Right forelimb (tissue), 1 donor: ENCODE measurements at regions not wholly inside any gene's neighbourhood (a gene's known extent, or its start where the extent isn't known, plus 50 kb on each side); places are given as distances from the start of the nearest gene placed in this dataset.

Source experiments
- DNase-seq: peaks from one replicate; pipeline ENCODE4 v3.0.0-alpha.2; 2018

DNA sequence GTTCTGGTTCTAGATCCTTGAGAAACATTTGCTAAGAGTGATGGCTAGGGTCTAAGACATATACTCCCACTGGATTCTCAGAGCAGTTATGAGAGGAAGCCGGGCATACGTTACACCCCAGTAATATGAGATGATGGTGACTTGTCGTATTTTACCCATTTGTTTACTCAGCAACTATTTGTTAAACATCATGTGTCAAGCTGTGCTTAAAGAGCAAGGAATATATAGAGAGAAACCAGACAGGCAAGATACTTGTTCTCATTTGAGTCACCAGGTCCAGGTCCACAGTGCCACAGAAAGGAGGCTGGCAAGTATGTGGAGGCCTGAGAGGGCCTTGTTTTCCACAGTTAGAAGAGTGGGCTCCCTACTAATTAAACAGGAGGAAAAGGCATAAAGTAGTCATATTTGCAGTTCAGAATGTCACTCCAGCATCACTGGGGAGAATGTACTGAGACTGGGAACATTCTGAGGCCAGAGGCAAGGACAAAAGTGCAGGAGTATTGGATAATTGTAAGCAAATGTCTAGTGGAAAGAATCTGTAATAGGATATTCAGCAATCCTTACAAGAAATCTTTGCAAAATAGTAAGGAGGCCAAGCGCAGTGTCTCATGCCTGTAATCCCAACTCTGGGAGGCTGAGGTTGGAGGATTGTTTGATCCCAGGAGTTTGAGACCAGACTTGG, 142.2 kb downstream of the IRS2 start:
- no peak for DNase-seq

DNA sequence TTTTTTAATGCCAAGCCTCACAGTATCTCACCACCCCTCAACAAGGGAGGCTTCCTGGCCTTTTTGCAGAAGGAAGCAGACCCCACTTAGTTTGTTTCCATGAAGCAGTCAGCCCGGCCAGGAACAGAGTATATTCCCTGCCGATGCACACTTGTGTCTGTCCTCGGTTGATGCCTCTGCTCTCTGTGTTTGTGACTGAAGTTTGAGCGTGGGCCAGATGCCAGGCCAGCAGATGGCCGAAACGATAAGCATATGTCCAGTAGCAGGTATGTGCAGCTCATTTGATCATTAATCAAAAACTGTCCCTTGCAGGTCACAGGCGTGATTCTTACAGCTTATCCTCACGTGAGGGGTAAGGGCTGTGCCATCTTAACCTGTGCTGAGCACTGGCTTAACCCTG, 144.0 kb downstream of the IRS2 start:
- DNase-seq, result no peak

DNA sequence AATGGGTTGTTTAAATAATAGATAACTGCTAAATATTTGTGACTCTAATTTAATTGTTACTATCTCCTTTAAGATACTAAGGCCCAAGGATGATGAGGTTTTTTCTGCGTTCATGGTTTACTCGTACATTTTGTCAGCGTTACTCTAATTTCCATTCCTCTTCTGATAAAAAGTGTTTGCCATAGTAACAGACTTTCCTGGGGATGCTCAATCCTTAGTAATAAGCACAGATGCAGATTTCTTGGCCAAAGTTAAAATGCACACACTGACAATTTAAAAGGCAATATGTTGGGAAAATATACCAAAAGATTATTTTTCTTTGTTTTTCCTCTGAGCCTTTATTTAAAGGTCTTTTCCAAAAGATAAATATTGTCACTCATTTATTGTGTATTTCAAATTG, 149.6 kb downstream of the IRS2 start:
- no peak for DNase-seq

DNA sequence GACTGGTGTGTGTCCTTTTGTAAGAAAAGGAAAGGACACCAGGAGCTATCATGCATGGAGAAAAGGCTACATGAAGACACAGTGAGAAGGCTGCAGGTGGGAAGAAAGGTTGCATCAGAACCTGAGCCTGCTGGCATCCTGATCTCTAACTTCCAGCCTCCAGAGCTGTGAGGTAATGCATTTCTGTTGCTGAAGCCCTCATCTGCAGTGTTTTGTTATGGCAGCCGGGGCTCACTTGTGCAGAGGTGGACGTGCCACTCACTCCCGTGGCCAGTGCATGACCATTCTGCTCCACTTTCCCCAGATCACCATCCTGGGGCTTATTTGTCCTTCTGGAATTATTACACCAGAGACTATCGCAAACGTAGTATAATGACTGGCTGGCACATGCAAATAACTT, 155.3 kb downstream of the IRS2 start:
- no peak for DNase-seq

DNA sequence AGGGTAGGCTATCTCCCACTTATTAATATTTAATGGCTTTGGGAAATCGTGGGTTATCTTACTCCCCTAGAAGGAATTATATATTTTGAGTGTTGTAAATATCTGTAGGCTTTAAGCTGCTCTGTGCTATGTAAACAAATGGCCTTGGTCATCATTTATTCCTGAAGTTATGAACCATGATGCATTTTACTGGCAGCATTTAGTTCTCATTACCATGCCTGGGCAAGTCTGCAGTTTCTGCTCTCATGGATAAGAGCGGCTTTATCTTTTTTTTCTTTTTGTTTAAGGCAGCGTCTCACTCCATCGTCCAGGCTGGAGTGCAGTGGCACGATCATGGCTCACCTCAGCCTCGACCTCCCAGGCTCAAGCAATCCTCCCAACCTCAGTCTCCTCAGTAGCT, 156.1 kb downstream of the IRS2 start:
- DNase-seq, result no peak

DNA sequence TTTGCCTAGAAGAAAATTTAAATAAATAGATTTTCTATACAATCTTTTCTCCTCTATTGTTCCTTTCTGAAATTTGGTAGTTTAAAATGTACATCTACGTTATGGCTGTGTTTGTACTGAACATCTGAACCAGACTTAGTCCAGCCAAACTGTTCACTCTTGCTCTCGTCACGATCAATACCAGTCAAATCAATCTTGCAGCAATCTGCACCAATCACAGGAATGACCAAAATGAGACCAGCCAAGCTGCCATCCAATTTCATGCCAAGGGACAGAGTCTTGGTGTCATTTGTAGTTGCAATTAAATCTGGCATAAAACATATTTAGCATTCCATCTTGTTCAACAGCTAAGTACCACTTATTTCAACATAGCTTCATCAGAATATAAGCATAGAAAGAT, 156.6 kb downstream of the IRS2 start:
- DNase-seq, result no peak

DNA sequence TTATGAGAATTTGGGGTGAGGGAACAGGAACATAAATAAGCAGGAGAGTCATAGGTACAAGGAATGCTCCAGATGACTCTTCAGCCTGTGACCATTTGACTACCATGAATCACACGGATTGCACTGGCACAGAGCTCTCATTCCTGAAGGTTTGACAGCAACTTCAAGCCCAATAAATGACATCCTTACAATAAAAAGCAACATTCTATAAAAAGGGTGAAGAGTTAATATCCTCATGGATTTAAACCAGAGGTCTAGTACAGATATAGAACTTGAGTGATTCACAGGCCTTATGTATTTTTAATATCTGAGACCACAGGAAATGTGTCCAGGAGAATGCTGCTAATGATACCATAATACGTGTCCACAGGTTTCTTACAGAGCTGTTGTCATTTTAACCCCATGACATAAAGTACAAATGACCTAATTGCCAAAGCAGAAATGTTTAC, 158.1 kb downstream of the IRS2 start:
- no peak for DNase-seq

DNA sequence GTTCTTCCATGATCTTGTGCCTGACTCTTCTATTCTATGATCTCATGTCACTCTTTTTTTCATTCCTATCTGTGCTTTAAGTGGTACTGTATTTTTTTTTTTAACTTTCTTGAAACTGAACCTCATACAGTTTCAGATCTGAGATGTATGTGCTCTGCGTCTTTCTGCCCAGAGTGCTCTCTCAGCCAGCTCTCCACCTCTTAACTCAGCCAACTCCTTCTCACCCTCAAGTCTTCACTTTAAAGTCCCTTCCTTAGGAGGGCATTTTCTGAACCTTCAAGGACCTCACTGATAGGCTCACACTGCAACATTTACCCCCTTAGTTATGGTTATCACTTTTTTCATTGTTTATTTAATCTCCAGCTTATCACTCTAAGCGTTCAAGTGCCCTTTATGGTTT, 158.7 kb downstream of the IRS2 start:
- DNase-seq, result no peak

DNA sequence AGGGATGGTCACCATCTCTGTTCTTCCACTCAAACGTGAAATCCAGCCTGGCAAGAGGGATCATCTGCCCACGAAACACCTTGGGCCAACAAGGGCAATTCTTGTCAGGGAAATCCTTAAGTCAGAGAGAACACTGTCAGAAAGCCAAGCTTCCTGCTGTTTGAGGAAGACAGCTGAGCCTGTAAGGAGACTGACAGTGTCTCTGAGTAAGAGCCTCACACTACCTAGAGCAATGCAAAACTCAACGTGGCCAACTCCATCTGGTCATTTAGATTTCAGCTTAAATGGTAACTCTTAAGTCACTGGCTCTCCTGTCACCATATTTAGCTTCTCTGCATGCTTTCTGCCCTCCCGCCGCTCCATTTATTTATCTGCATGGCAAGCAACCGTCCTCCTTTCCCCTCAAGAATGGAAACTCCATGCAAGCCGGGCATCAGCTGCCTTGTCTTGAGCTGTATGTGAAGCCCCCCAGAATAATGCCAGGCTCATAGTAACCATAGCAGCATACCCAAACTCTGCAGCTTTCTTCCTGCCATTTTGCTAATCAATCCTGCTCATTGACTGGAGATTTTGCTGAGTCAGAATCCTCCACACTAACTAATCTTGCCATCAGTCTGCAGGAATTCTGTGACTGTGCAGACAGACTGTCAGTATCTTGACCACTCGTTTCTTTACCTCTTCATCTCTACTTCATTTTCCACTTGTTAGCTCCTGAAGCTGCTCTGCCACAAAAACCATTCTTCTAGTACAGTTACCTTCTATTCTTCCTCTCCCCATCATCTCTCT, 159.8 kb downstream of the IRS2 start:
- DNase-seq, result no peak

DNA sequence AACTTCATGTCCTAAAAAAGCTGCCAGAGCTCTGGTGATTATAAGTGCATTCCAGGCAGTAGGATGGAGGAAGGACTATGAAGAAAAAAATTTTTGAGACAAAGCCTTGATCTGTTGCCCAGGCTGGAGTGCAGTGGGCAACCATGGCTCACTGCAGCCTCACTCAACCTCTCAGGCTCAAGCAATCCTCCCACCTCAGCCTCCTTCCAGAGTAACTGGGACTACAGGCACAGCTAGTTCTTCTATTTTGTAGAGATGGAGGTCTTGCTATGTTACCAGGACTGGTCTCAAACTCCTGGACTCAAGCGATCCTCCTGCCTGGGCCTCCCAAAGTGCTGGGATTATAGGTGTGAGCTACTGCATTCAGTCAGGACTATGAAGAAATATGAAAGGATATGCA, 161.2 kb downstream of the IRS2 start:
- DNase-seq, result no peak

DNA sequence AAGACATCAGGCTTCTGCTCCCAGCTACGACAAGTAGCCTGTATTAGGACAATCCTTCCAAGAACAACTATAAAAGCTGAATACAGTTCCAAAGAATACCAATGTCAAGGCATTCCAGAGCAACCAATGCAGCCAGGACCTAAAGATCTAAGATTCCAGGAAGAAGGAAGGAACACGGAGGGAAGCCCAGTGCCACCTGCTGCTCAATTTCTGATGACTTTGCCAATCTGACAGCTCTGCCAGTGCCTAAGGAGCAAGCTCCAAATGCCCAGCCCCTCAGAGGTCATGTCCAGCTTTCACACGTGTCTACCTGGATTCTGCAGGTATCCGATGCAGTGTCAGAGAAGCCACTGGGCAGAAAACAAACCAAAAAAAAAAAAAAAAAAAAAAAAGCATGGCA, 164.4 kb downstream of the IRS2 start:
- DNase-seq, result no peak

DNA sequence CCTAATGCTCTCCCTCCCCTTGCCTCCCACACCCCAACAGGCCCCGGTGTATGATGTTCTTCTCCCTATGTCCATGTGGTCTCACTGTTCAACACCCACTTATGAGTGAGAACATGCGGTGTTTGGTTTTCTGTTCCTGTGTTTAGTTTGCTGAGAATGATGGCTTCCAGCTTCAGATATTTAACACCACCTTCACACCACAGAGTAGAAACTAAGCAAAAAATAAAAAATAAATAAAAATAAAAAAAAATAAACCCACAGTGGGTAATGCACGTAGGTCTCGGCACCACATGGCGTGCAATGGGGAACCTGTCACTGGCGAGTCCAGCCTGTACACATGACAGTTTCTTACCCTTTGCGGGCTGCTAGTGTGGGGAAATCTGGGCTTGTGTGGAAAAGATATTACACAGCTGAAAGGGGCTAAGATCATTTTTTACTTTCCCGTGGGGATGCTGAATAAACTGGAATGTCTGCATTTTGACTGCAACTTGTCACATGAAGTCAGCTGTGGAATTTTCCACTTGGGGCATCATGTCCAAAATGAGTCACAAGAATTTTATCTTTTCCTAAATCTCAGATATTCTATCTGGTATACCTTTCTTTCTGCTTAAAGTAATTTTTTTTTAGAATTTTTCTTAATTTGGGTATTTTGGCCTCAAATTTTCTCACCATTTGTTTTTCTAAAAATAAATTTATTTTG, 170.5 kb downstream of the IRS2 start:
- no peak for DNase-seq

DNA sequence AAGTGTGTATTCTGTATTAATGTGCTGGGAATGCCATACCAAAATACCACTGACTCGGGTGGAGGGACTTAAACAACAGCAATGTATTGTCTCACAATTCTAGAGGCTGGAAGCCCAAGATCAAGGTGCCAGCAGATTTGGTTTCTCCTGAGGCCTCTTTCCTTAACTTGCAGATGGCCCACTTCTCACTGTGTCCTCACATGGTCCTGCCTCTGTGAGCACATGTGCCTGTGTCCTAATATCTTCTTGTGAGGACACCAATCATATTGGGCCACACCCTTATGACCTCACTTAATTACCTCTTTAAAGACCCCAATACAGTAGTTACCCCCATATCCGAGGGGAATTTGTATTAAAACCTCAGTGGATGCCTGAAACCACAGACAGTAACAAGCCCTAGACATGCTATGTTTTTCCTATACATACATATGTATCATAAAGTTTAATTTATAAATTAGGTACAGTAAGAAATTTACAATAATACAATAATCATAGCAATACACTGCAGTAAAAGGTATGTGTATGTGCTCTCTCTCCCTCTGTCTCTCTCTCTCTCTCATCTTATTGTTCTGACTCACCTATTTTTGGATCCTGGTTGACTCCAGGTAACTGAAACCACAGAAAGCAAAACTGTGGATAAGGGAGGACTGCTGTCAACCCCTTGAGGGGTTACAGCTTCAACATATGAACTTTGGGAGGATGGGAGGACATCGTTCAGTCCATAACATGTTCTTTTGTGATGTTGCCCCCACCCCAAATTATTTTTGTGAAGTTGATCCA, 174.3 kb downstream of the IRS2 start:
- DNase-seq, result no peak

DNA sequence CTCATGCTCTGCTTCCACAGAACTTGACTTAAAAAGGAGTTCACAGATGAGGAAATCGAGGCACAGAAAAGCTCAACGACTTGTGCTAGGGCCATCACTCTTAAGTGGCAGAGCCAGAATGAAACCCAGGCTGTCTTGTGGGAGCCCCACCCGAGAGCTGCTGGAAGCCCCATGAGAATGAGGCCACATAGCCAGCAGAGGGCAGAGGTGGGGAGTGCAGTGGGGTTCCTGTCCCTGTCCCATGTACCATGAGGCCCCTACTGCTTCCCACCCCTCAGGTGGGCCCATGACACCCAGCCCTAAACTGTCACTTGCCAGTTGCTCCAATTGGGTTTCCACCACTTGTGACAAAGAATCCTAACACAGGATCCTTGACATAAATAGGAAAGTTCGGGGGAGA, 175.9 kb downstream of the IRS2 start:
- DNase-seq, result no peak

DNA sequence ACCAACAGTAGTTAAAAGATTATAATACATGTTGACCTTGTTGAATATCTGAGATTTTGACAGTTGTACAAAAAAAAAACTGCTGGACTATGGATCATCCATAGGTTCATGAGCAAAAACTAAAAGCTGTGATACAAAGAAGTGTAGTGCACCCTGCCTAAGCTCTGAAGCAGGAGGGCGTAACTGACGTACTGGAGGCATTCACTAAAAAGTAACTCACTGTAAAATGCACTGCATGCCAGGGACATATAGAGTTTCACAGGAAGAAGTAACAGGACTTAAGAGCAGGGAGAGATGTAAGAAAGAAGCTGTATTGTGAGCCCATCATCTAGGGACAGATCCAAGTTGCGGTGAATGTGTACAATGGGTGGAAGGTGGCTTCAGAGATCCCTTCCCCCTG, 177.9 kb downstream of the IRS2 start:
- DNase-seq, result no peak

DNA sequence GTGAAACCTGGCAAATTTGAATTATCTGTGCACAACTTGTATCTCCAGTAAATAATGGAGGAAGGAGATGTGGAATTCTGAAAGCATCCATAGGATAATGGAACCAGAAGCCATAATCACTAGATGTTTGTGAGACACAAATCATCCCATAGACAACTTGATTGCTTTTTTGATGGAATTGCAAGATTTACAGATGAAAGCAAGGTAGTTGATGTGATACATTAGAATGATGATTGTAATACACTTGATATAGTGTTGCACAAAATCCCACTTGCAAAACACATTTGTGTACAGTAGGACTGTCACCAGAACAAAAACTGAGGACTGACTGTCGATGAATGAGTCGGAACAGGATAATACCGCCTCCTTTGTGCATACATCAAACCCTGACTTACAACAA, 178.3 kb downstream of the IRS2 start:
- DNase-seq, result no peak

DNA sequence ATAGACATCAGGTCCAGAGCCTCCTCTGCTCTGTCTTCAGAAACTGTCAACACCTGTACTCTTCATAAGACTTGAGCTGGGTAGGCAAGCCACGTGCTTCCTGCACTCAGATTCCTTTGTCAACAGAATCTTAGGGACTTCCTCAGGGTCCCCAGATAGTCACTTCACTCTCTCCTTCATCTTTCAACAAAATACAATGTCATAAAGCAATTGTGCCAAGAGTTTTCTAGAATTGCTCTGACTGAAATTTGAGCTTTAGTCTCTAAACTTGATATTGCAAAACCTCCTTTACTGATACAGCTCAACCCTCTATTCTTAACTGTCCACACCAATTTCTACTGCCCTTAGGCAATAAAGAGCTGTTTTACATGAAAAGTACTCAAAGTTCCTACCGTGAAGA, 179.9 kb downstream of the IRS2 start:
- no peak for DNase-seq

DNA sequence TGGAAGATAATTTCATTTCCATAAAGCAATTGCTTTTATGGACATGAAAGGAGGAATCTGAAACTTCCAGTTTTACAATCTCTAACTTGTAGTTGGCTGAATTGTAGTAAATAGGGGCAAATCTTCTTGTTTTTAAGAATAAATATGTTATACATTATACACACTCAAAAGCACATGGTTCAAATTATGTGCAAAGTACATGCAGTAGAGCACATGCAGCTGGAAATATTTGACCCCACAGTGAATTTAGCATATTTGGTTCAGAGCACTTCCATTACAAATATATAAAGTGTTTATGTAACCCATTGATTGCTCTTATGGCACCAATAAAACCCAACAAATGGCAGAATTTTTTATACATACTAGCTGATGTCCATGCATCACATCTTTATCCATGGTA, 180.5 kb downstream of the IRS2 start:
- no peak for DNase-seq

DNA sequence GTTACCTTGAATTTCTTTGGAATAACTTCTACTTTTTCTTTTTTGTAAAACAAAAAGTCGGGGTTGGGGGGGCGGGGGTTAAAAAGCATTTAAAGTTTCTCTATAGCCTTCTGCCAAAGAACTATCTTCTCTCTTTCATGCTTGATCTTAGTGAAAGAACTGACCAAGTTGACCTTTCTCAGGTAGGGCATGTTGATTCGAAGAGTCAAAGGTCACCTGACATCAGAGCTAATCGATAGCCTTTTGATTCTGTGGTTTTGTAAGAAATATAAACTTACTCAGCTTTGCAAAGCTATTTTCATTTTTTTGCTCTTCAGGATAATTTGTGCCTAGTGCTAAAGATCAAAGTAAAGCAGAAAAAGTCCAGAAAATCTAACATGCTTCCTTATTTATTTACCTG, 181.5 kb downstream of the IRS2 start:
- DNase-seq, result no peak

DNA sequence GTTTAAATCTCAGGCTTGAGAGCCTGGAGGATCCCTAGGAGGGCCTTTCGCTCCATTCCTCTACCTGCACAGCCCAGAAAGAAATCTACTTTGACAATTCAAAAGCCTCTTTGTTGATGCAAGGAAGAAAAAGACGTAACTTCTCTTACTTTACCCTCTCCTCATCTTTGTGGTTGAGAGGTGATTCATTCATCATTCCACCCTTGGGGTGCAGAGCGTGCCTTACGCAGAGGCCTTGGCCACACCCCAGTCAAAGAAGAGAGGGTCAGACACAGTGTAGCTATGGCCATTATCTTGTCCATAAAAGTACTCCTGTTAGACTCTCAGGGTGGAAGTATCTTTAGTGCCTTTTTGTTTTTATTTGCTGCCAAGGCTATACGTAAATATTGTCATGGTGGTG, 184.0 kb downstream of the IRS2 start:
- no peak for DNase-seq

DNA sequence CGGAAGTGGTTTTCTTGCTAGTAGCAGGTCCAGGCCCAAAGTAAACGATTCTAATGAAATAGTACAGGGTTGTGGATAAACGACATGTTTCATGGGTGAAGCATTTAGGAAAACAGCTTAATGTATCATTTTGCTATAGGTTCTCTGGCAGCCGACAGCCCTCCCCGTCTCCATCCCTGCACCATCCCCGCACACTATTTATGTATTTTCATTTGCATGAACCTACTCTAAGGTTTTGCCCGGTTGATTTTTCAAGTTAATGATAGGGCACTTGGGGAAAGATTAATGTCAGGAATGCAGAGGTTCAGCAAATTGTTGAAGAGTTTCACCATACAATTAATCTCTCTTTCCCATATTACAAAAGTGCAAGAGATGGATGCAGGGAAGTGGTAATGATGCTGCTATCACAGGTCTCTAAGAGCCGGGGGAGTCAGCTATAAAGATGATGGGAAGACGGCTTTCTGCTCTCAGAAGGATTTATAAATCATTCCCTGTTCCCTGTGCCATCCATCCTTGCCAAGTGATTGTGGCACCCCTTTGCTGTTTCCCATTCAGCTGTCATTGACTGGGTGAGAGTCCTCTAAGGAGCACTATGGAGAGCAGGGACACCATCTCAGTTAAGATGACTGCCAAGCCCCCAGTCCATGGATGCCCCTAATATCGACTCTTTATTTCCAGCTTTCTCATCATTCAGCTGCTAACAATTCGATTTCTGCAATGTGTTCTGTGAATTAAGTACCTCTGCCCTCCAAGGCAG, 186.3 kb downstream of the IRS2 start:
- DNase-seq, result no peak

DNA sequence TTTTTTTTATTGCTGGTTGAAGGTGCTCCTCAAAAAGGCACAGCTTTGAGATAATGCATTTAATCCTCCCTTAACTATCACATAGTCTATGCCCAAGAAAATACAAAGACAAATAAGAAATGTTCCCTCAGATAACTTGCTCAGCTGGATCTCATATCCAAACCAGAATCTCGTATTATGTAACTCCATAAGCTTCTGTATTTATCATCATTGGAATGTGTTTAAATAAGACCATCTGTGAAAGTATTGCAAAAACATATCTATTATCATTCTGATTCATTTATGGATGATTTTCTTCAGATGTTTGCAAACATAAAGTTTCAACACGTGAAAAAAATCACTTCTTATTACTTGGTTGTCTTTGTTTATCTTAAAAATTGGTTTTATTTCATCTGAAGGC, 190.9 kb downstream of the IRS2 start:
- no peak for DNase-seq

DNA sequence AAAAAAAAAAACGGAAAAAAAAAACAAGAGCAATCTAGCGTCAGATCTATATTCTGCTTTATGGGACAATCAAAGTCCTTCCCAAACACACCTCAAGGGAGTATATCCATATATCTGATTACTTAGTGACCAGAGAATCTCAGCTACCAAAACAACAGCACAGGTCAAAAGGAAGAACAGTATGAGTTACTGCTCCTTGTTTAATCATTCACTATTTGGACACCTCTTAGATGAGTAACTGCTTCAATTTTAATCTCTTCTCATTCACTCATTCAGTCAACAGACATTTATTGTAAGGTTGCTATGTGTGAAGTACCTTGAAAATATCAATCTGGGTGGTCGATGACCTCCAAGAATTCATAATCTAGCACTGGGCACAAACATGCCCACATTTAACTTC, 193.2 kb downstream of the IRS2 start:
- DNase-seq, result no peak
